ENCODE measurements at regions not wholly inside any gene's neighbourhood (a gene's known extent, or its start where the extent isn't known, plus 50 kb on each side); places are given as distances from the start of the nearest gene placed in this dataset.
"Not testable (repeated sequence)": the region's sequence is repeated elsewhere in the genome, so short reads cannot be mapped to it uniquely, and the experiment has no call there.

DNA sequence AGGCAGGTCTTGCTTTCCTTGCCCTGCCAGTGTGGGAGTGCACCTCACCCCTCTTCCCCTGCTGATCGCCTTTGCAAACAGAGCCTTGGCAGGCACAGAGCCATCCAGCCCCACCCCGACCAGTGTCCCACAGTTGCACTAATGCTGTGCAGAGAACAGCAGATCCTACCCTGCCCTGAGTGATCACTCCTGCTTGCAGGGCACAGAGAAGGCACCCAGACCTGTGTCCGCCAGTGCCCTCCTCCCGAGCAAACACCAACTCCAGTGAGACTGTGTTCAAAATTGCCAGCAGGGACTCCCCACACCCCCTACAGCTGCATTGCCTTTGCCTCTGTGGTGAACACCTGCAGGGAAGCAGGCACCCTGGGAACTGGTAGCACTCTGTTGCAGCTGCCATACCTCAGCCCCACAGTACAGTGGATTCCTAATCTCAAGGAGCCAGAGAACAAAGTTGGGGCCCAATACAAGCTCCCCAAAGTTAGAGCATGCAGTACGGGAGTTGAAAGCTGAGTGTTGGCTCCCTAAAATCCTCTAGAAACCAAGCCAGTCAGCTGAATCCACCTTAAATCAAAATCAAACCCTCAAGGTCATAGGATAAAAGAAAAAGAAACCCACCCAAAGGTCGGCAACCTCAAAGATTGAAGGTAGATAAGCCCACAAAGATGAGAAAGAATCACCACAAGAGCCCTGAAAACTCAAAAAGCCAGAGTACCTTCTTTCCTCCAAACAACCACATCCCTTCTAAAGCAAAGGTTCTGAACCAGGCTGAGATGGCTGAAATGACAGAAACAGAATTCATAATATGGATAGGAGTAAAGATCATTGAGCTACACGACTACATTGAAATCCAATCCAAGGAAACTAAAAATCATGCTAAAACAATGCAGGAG, 92.9 kb upstream of the PIK3R1 start:
- no peaks in the 10 kb centered on the region for H3K9me3 ChIP-seq (ENCODE audit: control insufficient read depth in 2 of 2, insufficient read depth in 1 of 2, low read length in 1 of 2)
- peaks cover 2 to 8% of the 10 kb centered on the region in 2 donors for H3K27me3 ChIP-seq (ENCODE audit: control insufficient read depth in 2 of 2, insufficient read depth in 1 of 2, low read length in 1 of 2)
- H3K27ac ChIP-seq (ENCODE audit: low read depth in 1 of 2, low read length in 1 of 2): peak overlapping the region in 1 of 2 donors; percentile 50
- peaks cover 10 to 26% of the 10 kb centered on the region in 2 donors for H3K4me1 ChIP-seq (ENCODE audit: control insufficient read depth in 2 of 2, insufficient read depth in 2 of 2, low read length in 2 of 2)
- no peak overlapping the region for H3K4me3 ChIP-seq (ENCODE audit: low read length in 2 of 2)
- H3K36me3 ChIP-seq (ENCODE audit: control insufficient read depth in 2 of 2, insufficient read depth in 2 of 2, low read length in 1 of 2): no peaks in the 10 kb centered on the region
- DNase-seq (ENCODE audit: low read depth in 6 of 9, low spot score in 9 of 9): peak; percentile 23 to 78 (median 51)
- 31% methylated on average over 7 of the region's 7 CpGs for WGBS

DNA sequence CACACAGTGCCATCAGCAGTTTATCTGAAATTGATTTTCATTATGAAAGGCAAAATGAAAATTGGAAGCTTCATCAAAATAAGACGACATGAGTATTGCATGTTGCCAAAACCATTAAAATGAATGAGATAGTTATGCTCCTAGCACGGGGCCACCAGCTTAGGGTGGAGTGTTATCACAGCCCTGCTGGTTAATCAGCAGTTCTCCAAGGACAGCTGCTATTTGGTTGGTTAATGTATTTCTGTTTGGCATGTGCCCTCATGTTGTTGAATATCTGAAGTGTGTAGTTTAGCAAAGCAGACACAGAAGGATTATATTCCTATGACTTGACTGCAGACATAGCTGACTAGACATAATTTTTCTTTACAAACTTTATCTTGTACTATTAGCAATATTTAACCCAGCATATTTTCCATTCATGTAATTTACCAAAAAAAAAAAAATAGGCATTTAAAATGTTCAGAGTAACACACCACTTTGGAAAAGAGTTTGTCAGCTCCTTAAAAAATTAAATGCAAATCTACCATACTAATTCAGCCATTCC, 98.6 kb upstream of the PIK3R1 start:
- Histone ChIP-seq H3K4me3 (ENCODE audit: low read length in 2 of 2) (no peak overlapping the region), H3K9me3 (ENCODE audit: control insufficient read depth in 2 of 2, insufficient read depth in 1 of 2, low read length in 1 of 2) (no peaks in the 10 kb centered on the region), H3K27ac (ENCODE audit: low read depth in 1 of 2, low read length in 1 of 2) (no peak overlapping the region), H3K4me1 (ENCODE audit: control insufficient read depth in 2 of 2, insufficient read depth in 2 of 2, low read length in 2 of 2) (peaks cover 1 to 7% of the 10 kb centered on the region in 2 donors), H3K36me3 (ENCODE audit: control insufficient read depth in 2 of 2, insufficient read depth in 2 of 2, low read length in 1 of 2) (no peaks in the 10 kb centered on the region), H3K27me3 (ENCODE audit: control insufficient read depth in 2 of 2, insufficient read depth in 1 of 2, low read length in 1 of 2) (peaks cover 0 to 3% of the 10 kb centered on the region in 2 donors)
- 94% methylated on average over 2 of the region's 2 CpGs for WGBS
- DNase-seq (ENCODE audit: low read depth in 6 of 9, low spot score in 9 of 9): no peak

DNA sequence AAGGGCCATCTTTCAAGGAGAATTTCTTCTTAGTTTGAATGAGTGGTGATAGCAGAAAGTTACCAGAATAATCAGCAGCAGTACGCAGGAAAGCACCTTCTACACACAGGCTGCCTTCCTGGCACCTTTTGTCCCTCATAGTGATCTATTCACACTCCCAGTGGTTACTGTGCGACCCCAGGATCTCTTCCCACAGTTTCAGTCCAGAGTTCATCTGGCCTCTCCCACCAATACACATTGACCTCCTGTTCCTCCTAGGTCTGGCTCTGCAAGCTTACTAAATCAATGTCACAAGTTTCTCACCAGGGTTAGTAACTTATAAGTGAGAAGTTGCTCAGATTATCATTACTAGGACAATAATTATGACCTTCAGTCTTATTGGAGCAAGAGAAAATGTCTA, 99.1 kb upstream of the PIK3R1 start:
- WGBS: 94% methylated on average over 2 of the region's 2 CpGs

DNA sequence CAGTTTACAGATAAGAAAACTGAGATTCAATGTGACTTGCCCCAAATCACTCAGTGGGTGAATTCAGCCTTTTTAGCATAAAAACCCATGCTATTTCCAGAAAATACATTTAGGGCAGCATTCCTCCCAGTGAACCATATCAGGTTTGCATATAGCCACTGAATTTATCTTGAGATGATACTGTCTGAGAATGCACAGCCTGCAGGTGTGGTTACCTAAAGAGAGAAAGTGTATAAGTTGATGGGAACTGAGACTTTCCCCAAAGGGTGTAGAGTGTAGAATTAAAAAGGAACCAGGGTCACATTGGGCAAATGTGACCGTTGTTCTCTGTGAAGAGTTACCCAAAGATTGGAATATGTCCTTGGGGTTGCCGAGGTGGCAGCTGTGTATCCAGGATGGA, 100.0 kb upstream of the PIK3R1 start:
- 94% methylated on average over 2 of the region's 2 CpGs for WGBS
- Histone ChIP-seq H3K4me3 (ENCODE audit: low read length in 2 of 2) (no peak overlapping the region), H3K36me3 (ENCODE audit: control insufficient read depth in 2 of 2, insufficient read depth in 2 of 2, low read length in 1 of 2) (no peaks in the 10 kb centered on the region), H3K4me1 (ENCODE audit: control insufficient read depth in 2 of 2, insufficient read depth in 2 of 2, low read length in 2 of 2) (peaks cover 0 to 3% of the 10 kb centered on the region in 2 donors), H3K9me3 (ENCODE audit: control insufficient read depth in 2 of 2, insufficient read depth in 1 of 2, low read length in 1 of 2) (no peaks in the 10 kb centered on the region), H3K27me3 (ENCODE audit: control insufficient read depth in 2 of 2, insufficient read depth in 1 of 2, low read length in 1 of 2) (no peaks in the 10 kb centered on the region), H3K27ac (ENCODE audit: low read depth in 1 of 2, low read length in 1 of 2) (no peak overlapping the region)
- DNase-seq (ENCODE audit: low read depth in 6 of 9, low spot score in 9 of 9): no peak

More for the DNA sequence above, 99.1 kb upstream of the PIK3R1 start:
- H3K27ac ChIP-seq (ENCODE audit: low read depth in 1 of 2, low read length in 1 of 2): no peak overlapping the region
- DNase-seq (ENCODE audit: low read depth in 6 of 9, low spot score in 9 of 9): no peak
- no peaks in the 10 kb centered on the region for H3K27me3 ChIP-seq (ENCODE audit: control insufficient read depth in 2 of 2, insufficient read depth in 1 of 2, low read length in 1 of 2)
- H3K9me3 ChIP-seq (ENCODE audit: control insufficient read depth in 2 of 2, insufficient read depth in 1 of 2, low read length in 1 of 2): no peaks in the 10 kb centered on the region
- H3K36me3 ChIP-seq (ENCODE audit: control insufficient read depth in 2 of 2, insufficient read depth in 2 of 2, low read length in 1 of 2): no peaks in the 10 kb centered on the region
- no peak overlapping the region for H3K4me3 ChIP-seq (ENCODE audit: low read length in 2 of 2)
- peaks cover 0 to 3% of the 10 kb centered on the region in 2 donors for H3K4me1 ChIP-seq (ENCODE audit: control insufficient read depth in 2 of 2, insufficient read depth in 2 of 2, low read length in 2 of 2)

DNA sequence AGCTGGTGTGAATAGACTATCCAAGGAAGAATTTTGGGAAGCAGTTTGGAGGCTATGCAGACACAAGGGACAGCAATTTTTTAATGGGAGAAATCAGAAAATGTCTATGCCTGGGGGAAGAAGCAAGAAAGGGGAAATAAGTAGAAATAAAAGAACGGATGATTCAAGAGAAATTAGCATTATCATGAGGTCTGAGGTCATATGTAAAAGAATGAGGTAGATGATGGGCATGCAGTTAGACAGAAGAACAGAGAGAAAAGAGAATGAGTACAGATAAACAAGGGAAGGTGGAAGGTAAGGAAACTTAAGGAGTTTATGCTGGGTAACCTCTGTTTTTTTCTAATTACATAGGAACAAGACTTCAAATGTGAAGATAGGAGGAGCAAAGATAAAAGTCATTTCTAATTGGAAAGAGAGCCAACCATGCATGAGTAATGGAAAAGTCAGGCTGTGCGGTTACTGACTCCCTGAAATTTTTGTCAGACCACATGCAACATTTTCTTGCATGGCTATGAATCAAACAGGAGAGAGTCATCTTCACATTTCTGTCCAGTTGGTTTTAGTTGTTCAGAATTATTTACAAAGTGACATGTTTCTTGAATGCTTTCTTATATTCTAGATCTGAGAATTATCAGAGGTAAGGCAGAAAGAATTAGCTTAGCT, 101.0 kb upstream of the PIK3R1 start:
- 98% methylated on average over 2 of the region's 2 CpGs for WGBS
- H3K36me3 ChIP-seq (ENCODE audit: control insufficient read depth in 2 of 2, insufficient read depth in 2 of 2, low read length in 1 of 2): no peaks in the 10 kb centered on the region
- no peak for DNase-seq (ENCODE audit: low read depth in 6 of 9, low spot score in 9 of 9)
- no peak overlapping the region for H3K27ac ChIP-seq (ENCODE audit: low read depth in 1 of 2, low read length in 1 of 2)
- H3K27me3 ChIP-seq (ENCODE audit: control insufficient read depth in 2 of 2, insufficient read depth in 1 of 2, low read length in 1 of 2): no peaks in the 10 kb centered on the region
- H3K4me3 ChIP-seq (ENCODE audit: low read length in 2 of 2): no peak overlapping the region
- H3K4me1 ChIP-seq (ENCODE audit: control insufficient read depth in 2 of 2, insufficient read depth in 2 of 2, low read length in 2 of 2): no peaks in the 10 kb centered on the region
- no peaks in the 10 kb centered on the region for H3K9me3 ChIP-seq (ENCODE audit: control insufficient read depth in 2 of 2, insufficient read depth in 1 of 2, low read length in 1 of 2)

DNA sequence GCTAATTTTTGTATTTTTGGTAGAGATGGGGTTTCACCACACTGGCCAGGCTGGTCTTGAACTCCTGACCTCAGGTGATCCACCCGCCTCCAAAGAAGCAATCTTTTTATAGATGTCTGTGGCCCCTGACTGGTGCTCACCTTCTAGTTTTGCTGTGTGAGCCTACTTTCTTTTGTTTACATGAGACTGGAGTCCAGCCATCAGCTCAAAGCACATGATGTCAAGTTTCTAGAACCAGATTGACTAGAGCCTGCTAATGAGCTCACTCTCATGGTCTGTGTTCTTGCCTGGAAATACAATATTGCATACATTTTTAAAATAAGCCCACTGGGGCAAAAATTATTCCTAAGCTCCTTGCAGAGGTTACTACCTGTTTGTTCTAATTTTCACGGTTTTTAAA, 102.9 kb upstream of the PIK3R1 start:
- no peaks in the 10 kb centered on the region for H3K4me1 ChIP-seq (ENCODE audit: control insufficient read depth in 2 of 2, insufficient read depth in 2 of 2, low read length in 2 of 2)
- WGBS: 98% methylated on average over 2 of the region's 2 CpGs

DNA sequence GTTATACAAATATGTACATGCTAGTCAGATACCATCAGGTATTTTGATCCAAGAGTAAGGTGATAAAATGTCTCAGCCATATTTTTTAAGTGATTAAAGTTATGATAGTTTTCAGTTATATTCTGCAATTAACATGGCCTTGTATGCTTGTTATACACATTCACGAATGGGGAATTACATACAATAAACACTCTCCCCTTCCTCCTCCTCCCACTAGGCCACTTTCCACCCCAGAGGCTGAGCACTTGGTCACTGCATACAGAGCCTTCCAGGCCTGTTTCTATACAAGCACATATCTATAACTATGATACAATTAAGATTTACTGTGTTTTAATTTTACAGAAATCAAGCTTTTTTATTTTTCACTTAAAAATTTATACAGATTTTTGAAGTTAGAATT, 104.7 kb upstream of the PIK3R1 start:
- no peak for DNase-seq (ENCODE audit: low read depth in 6 of 9, low spot score in 9 of 9)
- no peak overlapping the region for H3K27ac ChIP-seq (ENCODE audit: low read depth in 1 of 2, low read length in 1 of 2)
- 93% methylated on average over 1 of the region's 1 CpG for whole genome bisulfite sequencing

More for the DNA sequence above, 102.9 kb upstream of the PIK3R1 start:
- H3K27ac ChIP-seq (ENCODE audit: low read depth in 1 of 2, low read length in 1 of 2): no peak overlapping the region
- H3K36me3 ChIP-seq (ENCODE audit: control insufficient read depth in 2 of 2, insufficient read depth in 2 of 2, low read length in 1 of 2): no peaks in the 10 kb centered on the region
- no peak overlapping the region for H3K4me3 ChIP-seq (ENCODE audit: low read length in 2 of 2)
- no peak for DNase-seq (ENCODE audit: low read depth in 6 of 9, low spot score in 9 of 9)
- no peaks in the 10 kb centered on the region for H3K9me3 ChIP-seq (ENCODE audit: control insufficient read depth in 2 of 2, insufficient read depth in 1 of 2, low read length in 1 of 2)
- no peaks in the 10 kb centered on the region for H3K27me3 ChIP-seq (ENCODE audit: control insufficient read depth in 2 of 2, insufficient read depth in 1 of 2, low read length in 1 of 2)

DNA sequence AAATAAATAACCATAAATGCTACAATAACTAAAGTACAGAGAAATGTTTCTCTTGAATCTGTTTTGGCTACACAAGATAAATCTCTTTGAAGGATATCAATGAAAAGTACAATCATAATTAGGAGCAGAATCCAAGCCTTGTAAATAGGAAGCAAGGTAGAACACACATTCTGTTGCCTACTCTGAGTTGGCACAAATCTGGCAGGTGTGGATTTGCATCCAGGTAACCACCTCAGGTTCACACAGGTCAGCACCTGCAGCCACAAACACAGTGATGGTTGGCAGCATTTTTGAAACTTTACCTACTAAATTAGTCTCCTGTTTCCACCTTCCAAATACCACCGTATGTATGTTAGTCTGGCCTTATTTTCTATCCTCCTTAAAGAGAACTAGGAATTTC, 105.3 kb upstream of the PIK3R1 start:
- no peak overlapping the region for H3K27ac ChIP-seq (ENCODE audit: low read depth in 1 of 2, low read length in 1 of 2)
- H3K4me1 ChIP-seq (ENCODE audit: control insufficient read depth in 2 of 2, insufficient read depth in 2 of 2, low read length in 2 of 2): no peaks in the 10 kb centered on the region
- H3K36me3 ChIP-seq (ENCODE audit: control insufficient read depth in 2 of 2, insufficient read depth in 2 of 2, low read length in 1 of 2): no peaks in the 10 kb centered on the region
- H3K9me3 ChIP-seq (ENCODE audit: control insufficient read depth in 2 of 2, insufficient read depth in 1 of 2, low read length in 1 of 2): no peaks in the 10 kb centered on the region
- WGBS: 91% methylated on average over 1 of the region's 1 CpG
- DNase-seq (ENCODE audit: low read depth in 6 of 9, low spot score in 9 of 9): no peak
- no peaks in the 10 kb centered on the region for H3K27me3 ChIP-seq (ENCODE audit: control insufficient read depth in 2 of 2, insufficient read depth in 1 of 2, low read length in 1 of 2)
- H3K4me3 ChIP-seq (ENCODE audit: low read length in 2 of 2): no peak overlapping the region

More for the DNA sequence above, 104.7 kb upstream of the PIK3R1 start:
- Histone ChIP-seq H3K27me3 (ENCODE audit: control insufficient read depth in 2 of 2, insufficient read depth in 1 of 2, low read length in 1 of 2) (no peaks in the 10 kb centered on the region), H3K4me1 (ENCODE audit: control insufficient read depth in 2 of 2, insufficient read depth in 2 of 2, low read length in 2 of 2) (no peaks in the 10 kb centered on the region), H3K4me3 (ENCODE audit: low read length in 2 of 2) (no peak overlapping the region), H3K36me3 (ENCODE audit: control insufficient read depth in 2 of 2, insufficient read depth in 2 of 2, low read length in 1 of 2) (no peaks in the 10 kb centered on the region), H3K9me3 (ENCODE audit: control insufficient read depth in 2 of 2, insufficient read depth in 1 of 2, low read length in 1 of 2) (no peaks in the 10 kb centered on the region)

DNA sequence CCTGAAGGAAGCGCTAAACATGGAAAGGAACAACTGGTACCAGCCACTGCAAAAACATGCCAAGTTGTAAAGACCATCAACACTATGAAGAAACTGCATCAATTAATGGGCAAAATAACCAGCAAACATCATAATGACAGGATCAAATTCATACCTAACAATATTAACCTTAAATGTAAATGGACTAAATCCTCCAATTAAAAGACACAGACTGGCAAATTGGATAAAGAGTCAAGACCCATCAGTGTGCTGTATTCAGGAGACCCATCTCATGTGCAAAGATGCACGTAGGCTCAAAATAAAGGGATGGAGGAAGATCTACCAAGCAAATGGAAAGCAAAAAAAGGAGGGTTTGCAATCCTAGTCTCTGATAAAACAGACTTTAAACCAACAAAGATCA, 111.3 kb upstream of the PIK3R1 start:
- 100% methylated on average over 2 of the region's 2 CpGs for WGBS
- not testable (repeated sequence) for H3K4me1 ChIP-seq (ENCODE audit: control insufficient read depth in 2 of 2, insufficient read depth in 2 of 2, low read length in 2 of 2); H3K27ac ChIP-seq (ENCODE audit: low read depth in 1 of 2, low read length in 1 of 2); H3K4me3 ChIP-seq (ENCODE audit: low read length in 2 of 2); H3K9me3 ChIP-seq (ENCODE audit: control insufficient read depth in 2 of 2, insufficient read depth in 1 of 2, low read length in 1 of 2); DNase-seq (ENCODE audit: low read depth in 6 of 9, low spot score in 9 of 9); H3K36me3 ChIP-seq (ENCODE audit: control insufficient read depth in 2 of 2, insufficient read depth in 2 of 2, low read length in 1 of 2); H3K27me3 ChIP-seq (ENCODE audit: control insufficient read depth in 2 of 2, insufficient read depth in 1 of 2, low read length in 1 of 2)

Data from thymus (tissue), 11 donors.